ENCODE measurements at regions not wholly inside any gene's neighbourhood (a gene's known extent, or its start where the extent isn't known, plus 50 kb on each side); places are given as distances from the start of the nearest gene placed in this dataset.

- Histone ChIP-seq H3K4me1 (no peaks in the 10 kb centered on the region), H3K27me3 (no peaks in the 10 kb centered on the region), H3K36me3 (no peaks in the 10 kb centered on the region), H3K9me3 (no peaks in the 10 kb centered on the region), H3K4me3 (no peak overlapping the region), H3K27ac (replicated peaks in 1 of 4) (no peak overlapping the region)
- TF ChIP-seq POLR2AphosphoS5 (IDR thresholded peaks at IDR 0.05) (no peak), POLR2A (IDR thresholded peaks at IDR 0.05; ENCODE audit: low read depth) (no peak), EP300 (IDR thresholded peaks at IDR 0.05) (no peak), CTCF (IDR thresholded peaks at IDR 0.05) (no peak)
- 98% methylated on average over 3 of the region's 3 CpGs for WGBS
- no peak for DNase-seq (ENCODE audit: extremely low spot score)
- intact Hi-C loops (cut with DNase I) = no loop called here
Measured at GRCh38 chr9:105176194-105176593, 68.3 kb upstream of the SLC44A1 start.

- Histone ChIP-seq H3K9me3 (no peaks in the 10 kb centered on the region), H3K27me3 (no peaks in the 10 kb centered on the region), H3K4me1 (no peaks in the 10 kb centered on the region), H3K4me3 (no peak overlapping the region), H3K36me3 (no peaks in the 10 kb centered on the region), H3K27ac (replicated peaks in 1 of 4) (no peak overlapping the region)
- DNase-seq (ENCODE audit: extremely low spot score) = no peak
- WGBS = 86% methylated on average over 10 of the region's 10 CpGs
- intact Hi-C loops (cut with DNase I) = no loop called here
- TF ChIP-seq CTCF (IDR thresholded peaks at IDR 0.05) (no peak), EP300 (IDR thresholded peaks at IDR 0.05) (no peak), POLR2AphosphoS5 (IDR thresholded peaks at IDR 0.05) (no peak), POLR2A (IDR thresholded peaks at IDR 0.05; ENCODE audit: low read depth) (no peak)
Measured at GRCh38 chr9:105178076-105178475, 66.4 kb upstream of the SLC44A1 start.

GRCh38 chr9:105187781-105188180 lies 56.7 kb upstream of the SLC44A1 start:
- WGBS = 67% methylated on average over 1 of the region's 1 CpG
- H3K27ac ChIP-seq (replicated peaks in 1 of 4) = no peak overlapping the region
- TF ChIP-seq CTCF (IDR thresholded peaks at IDR 0.05) (no peak), POLR2A (IDR thresholded peaks at IDR 0.05; ENCODE audit: low read depth) (no peak), EP300 (IDR thresholded peaks at IDR 0.05) (no peak), POLR2AphosphoS5 (IDR thresholded peaks at IDR 0.05) (no peak)
- no peaks in the 10 kb centered on the region for H3K36me3 ChIP-seq
- H3K9me3 ChIP-seq = no peaks in the 10 kb centered on the region
- no peaks in the 10 kb centered on the region for H3K27me3 ChIP-seq
- no peak overlapping the region for H3K4me3 ChIP-seq
- no peak for DNase-seq (ENCODE audit: extremely low spot score)
- intact Hi-C loops (cut with DNase I) = no loop called here
- no peaks in the 10 kb centered on the region for H3K4me1 ChIP-seq

GRCh38 chr9:105188746-105189145 lies 55.7 kb upstream of the SLC44A1 start:
- H3K4me1 ChIP-seq = no peaks in the 10 kb centered on the region
- 78% methylated on average over 1 of the region's 1 CpG for WGBS
- no peak for DNase-seq (ENCODE audit: extremely low spot score)
- H3K27me3 ChIP-seq = no peaks in the 10 kb centered on the region
- TF ChIP-seq POLR2AphosphoS5 (IDR thresholded peaks at IDR 0.05) (no peak), POLR2A (IDR thresholded peaks at IDR 0.05; ENCODE audit: low read depth) (no peak), CTCF (IDR thresholded peaks at IDR 0.05) (no peak), EP300 (IDR thresholded peaks at IDR 0.05) (no peak)
- no peak overlapping the region for H3K4me3 ChIP-seq
- no peaks in the 10 kb centered on the region for H3K36me3 ChIP-seq
- intact Hi-C loops (cut with DNase I) = no loop called here
- H3K27ac ChIP-seq (replicated peaks in 1 of 4) = no peak overlapping the region
- no peaks in the 10 kb centered on the region for H3K9me3 ChIP-seq

GRCh38 chr9:105191508-105192121 lies 52.8 kb upstream of the SLC44A1 start:
- no peaks in the 10 kb centered on the region for H3K27me3 ChIP-seq
- intact Hi-C loops (cut with DNase I) = no loop called here
- no peak for DNase-seq (ENCODE audit: extremely low spot score)
- WGBS = 74% methylated on average over 10 of the region's 10 CpGs
- H3K9me3 ChIP-seq = no peaks in the 10 kb centered on the region
- H3K4me1 ChIP-seq = no peaks in the 10 kb centered on the region
- no peak overlapping the region for H3K27ac ChIP-seq (replicated peaks in 1 of 4)
- TF ChIP-seq CTCF (IDR thresholded peaks at IDR 0.05) = no peak
- no peaks in the 10 kb centered on the region for H3K36me3 ChIP-seq
- no peak overlapping the region for H3K4me3 ChIP-seq

Data from esophagus muscularis mucosa (tissue), 4 donors.